ENCODE measurements at regions not wholly inside any gene's neighbourhood (a gene's known extent, or its start where the extent isn't known, plus 50 kb on each side); places are given as distances from the start of the nearest gene placed in this dataset.
"Not testable (repeated sequence)": the region's sequence is repeated elsewhere in the genome, so short reads cannot be mapped to it uniquely, and the experiment has no call there.

- Histone ChIP-seq H3K4me1 (no peaks in the 10 kb centered on the region), H3K9me3 (peaks cover 0 to 5% of the 10 kb centered on the region in 2 donors), H3K27ac (no peak overlapping the region), H3K36me3 (no peaks in the 10 kb centered on the region), H3K4me3 (no peak overlapping the region), H3K27me3 (no peaks in the 10 kb centered on the region)
- DNase-seq (ENCODE audit: low spot score in 2 of 2), result no peak
- TF ChIP-seq, protein P1, sequence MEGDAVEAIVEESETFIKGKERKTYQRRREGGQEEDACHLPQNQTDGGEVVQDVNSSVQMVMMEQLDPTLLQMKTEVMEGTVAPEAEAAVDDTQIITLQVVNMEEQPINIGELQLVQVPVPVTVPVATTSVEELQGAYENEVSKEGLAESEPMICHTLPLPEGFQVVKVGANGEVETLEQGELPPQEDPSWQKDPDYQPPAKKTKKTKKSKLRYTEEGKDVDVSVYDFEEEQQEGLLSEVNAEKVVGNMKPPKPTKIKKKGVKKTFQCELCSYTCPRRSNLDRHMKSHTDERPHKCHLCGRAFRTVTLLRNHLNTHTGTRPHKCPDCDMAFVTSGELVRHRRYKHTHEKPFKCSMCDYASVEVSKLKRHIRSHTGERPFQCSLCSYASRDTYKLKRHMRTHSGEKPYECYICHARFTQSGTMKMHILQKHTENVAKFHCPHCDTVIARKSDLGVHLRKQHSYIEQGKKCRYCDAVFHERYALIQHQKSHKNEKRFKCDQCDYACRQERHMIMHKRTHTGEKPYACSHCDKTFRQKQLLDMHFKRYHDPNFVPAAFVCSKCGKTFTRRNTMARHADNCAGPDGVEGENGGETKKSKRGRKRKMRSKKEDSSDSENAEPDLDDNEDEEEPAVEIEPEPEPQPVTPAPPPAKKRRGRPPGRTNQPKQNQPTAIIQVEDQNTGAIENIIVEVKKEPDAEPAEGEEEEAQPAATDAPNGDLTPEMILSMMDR (IDR thresholded peaks at IDR 0.05), result no peak
- intact Hi-C loops (cut with DNase I), result no loop called here
Measured at GRCh38 chr3:21017115-21017852, 733.7 kb downstream of the ZNF385D start.

DNA sequence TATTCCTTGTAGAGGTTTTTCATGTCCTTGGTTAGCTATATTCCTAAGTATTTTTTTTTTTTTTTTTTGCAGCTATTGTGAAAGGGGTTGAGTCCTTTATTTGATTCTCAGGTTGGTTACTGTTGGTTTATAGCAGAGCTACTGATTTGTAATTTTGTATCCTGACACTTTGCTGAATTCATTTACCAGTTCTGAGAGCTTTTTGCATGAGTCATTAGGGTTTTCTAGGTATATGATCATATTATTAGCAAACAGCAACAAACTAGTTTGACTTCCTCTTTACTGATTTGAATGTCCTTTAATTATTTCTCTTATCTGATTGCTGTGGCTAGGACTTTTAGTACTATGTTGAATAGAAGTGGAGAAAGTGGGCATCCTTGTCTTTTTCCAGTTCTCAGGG lies 737.4 kb downstream of the ZNF385D start:
- TF ChIP-seq, protein P1 (IDR thresholded peaks at IDR 0.05), result no peak
- intact Hi-C loops (cut with DNase I), result no loop called here
- DNase-seq (ENCODE audit: low spot score in 2 of 2), result no peak

GRCh38 chr3:20999661-21000060 lies 751.3 kb downstream of the ZNF385D start:
- no peak overlapping the region for H3K4me3 ChIP-seq
- TF ChIP-seq, protein P1 (IDR thresholded peaks at IDR 0.05), result no peak
- intact Hi-C loops (cut with DNase I), result no loop called here
- no peaks in the 10 kb centered on the region for H3K27me3 ChIP-seq
- no peak overlapping the region for H3K27ac ChIP-seq
- DNase-seq (ENCODE audit: low spot score in 2 of 2), result no peak
- no peaks in the 10 kb centered on the region for H3K36me3 ChIP-seq
- H3K9me3 ChIP-seq, result no peaks in the 10 kb centered on the region
- no peaks in the 10 kb centered on the region for H3K4me1 ChIP-seq

More for the DNA sequence above, 737.4 kb downstream of the ZNF385D start:
- H3K27me3 ChIP-seq, result no peaks in the 10 kb centered on the region
- H3K9me3 ChIP-seq, result peaks cover 0 to 5% of the 10 kb centered on the region in 2 donors
- no peaks in the 10 kb centered on the region for H3K4me1 ChIP-seq
- H3K4me3 ChIP-seq, result no peak overlapping the region
- no peak overlapping the region for H3K27ac ChIP-seq
- no peaks in the 10 kb centered on the region for H3K36me3 ChIP-seq

- Histone ChIP-seq H3K27ac (no peak overlapping the region), H3K27me3 (no peaks in the 10 kb centered on the region), H3K4me3 (no peak overlapping the region), H3K9me3 (no peaks in the 10 kb centered on the region), H3K4me1 (no peaks in the 10 kb centered on the region), H3K36me3 (no peaks in the 10 kb centered on the region)
- DNase-seq (ENCODE audit: low spot score in 2 of 2), result no peak
- TF ChIP-seq, protein P1 (IDR thresholded peaks at IDR 0.05), result no peak
- intact Hi-C loops (cut with DNase I), result no loop called here
Measured at GRCh38 chr3:20997183-20997582, 753.8 kb downstream of the ZNF385D start.

DNA sequence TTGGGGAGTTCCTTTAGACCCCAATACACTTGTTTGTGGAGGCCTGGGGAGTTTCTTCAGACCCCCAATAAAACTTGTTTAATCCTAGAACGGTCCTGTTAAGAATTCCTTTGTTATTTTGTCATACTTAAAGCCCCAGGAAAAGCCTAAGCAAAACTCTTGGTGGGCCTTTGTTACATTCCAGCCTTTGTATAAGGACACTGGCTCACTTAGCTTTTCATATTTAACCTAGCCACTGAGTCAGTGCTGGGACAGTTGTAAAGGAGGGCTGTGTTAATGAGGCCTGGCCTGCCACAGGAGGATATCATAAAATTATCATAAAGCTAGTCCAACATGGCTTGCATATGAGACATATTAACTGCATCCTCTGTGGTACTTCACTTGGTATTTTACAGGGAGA lies 760.1 kb downstream of the ZNF385D start:
- Histone ChIP-seq H3K27me3 (no peaks in the 10 kb centered on the region), H3K4me3 (no peak overlapping the region), H3K4me1 (no peaks in the 10 kb centered on the region), H3K9me3 (no peaks in the 10 kb centered on the region), H3K36me3 (no peaks in the 10 kb centered on the region), H3K27ac (no peak overlapping the region)
- DNase-seq (ENCODE audit: low spot score in 2 of 2), result no peak
- TF ChIP-seq, protein P1 (IDR thresholded peaks at IDR 0.05), result no peak
- intact Hi-C loops (cut with DNase I), result no loop called here

DNA sequence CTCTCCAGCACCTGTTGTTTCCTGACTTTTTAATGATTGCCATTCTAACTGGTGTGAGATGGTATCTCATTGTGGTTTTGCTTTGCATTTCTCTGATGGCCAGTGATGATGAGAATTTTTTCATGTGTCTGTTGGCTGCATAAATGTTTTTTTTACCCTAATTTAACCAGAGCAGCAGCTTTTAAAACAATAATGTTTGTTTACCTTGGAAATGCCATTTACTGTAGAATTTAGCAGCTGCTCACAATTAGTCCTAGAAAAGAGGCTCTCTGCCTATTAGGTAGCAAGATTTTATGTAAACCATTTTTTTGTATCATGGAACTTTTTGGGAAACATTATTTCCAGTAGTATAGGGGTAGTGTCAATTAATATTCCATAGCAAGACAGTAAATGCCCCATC lies 761.4 kb downstream of the ZNF385D start:
- H3K9me3 ChIP-seq; H3K27me3 ChIP-seq; intact Hi-C loops (cut with DNase I); H3K4me3 ChIP-seq; DNase-seq (ENCODE audit: low spot score in 2 of 2); H3K27ac ChIP-seq; H3K4me1 ChIP-seq; H3K36me3 ChIP-seq: not testable (repeated sequence)

Measured in ascending aorta (tissue), 2 donors.